ENCODE measurements at regions not wholly inside any gene's neighbourhood (a gene's known extent, or its start where the extent isn't known, plus 50 kb on each side); places are given as distances from the start of the nearest gene placed in this dataset.

- no peaks in the 10 kb centered on the region for H3K9me3 ChIP-seq (ENCODE audit: control insufficient read depth, low read depth, low read length)
- no peaks in the 10 kb centered on the region for H3K79me2 ChIP-seq (ENCODE audit: control insufficient read depth, insufficient read depth, low read length)
- no peak overlapping the region for H3K9ac ChIP-seq (ENCODE audit: control insufficient read depth, extremely low read depth, insufficient read depth, low read length)
- H3K27ac ChIP-seq (ENCODE audit: control insufficient read depth, insufficient read depth, low read length): no peak overlapping the region
- no peak overlapping the region for H3K4me3 ChIP-seq (ENCODE audit: control insufficient read depth in 2 of 3, extremely low read depth in 1 of 3, insufficient read depth in 2 of 3, low read depth in 1 of 3, low read length in 3 of 3)
- DNase-seq (ENCODE audit: low read depth, low spot score) (no peak), FAIRE-seq (no peak)
- H2AFZ ChIP-seq (ENCODE audit: control insufficient read depth, low read length): no peak overlapping the region
- no peak for TF ChIP-seq EZH2 (IDR thresholded peaks at IDR 0.05; ENCODE audit: low read length)
- TF ChIP-seq, protein P1, sequence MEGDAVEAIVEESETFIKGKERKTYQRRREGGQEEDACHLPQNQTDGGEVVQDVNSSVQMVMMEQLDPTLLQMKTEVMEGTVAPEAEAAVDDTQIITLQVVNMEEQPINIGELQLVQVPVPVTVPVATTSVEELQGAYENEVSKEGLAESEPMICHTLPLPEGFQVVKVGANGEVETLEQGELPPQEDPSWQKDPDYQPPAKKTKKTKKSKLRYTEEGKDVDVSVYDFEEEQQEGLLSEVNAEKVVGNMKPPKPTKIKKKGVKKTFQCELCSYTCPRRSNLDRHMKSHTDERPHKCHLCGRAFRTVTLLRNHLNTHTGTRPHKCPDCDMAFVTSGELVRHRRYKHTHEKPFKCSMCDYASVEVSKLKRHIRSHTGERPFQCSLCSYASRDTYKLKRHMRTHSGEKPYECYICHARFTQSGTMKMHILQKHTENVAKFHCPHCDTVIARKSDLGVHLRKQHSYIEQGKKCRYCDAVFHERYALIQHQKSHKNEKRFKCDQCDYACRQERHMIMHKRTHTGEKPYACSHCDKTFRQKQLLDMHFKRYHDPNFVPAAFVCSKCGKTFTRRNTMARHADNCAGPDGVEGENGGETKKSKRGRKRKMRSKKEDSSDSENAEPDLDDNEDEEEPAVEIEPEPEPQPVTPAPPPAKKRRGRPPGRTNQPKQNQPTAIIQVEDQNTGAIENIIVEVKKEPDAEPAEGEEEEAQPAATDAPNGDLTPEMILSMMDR (optimal IDR thresholded peaks at IDR 0.05 in 1 of 3, IDR thresholded peaks at IDR 0.05 in 1 of 3, conservative IDR thresholded peaks at IDR 0.05 in 1 of 3; ENCODE audit: extremely low read depth in 1 of 3, insufficient read depth in 2 of 3, low read length in 3 of 3): no peak
- no peaks in the 10 kb centered on the region for H3K36me3 ChIP-seq (ENCODE audit: control insufficient read depth in 2 of 2, extremely low read depth in 1 of 2, insufficient read depth in 2 of 2, low read length in 2 of 2)
- H3K4me1 ChIP-seq (ENCODE audit: control insufficient read depth, extremely low read depth, insufficient read depth, low read length): no peaks in the 10 kb centered on the region
- no peaks in the 10 kb centered on the region for H4K20me1 ChIP-seq (ENCODE audit: control insufficient read depth, extremely low read depth, insufficient read depth, low read length)
- peaks cover 9% of the 10 kb centered on the region for H3K27me3 ChIP-seq (ENCODE audit: control insufficient read depth, extremely low read depth, insufficient read depth, low read length)
- H3K4me2 ChIP-seq (ENCODE audit: control insufficient read depth, extremely low read depth, insufficient read depth, low read depth, low read length): no peak overlapping the region
- no peaks in the 10 kb centered on the region for H3K9me1 ChIP-seq (ENCODE audit: control insufficient read depth, extremely low read depth, insufficient read depth, low read length)
- dilution Hi-C loops (cut with MboI; ENCODE audit: extremely low pct_ligation_motif_present, low sequenced_read_pairs): no loop called here
These were observed 52.4 kb upstream of the SPATA13 start for GRCh38 chr13:24107955-24108614.

GRCh38 chr13:24108615-24108965, 51.9 kb upstream of the SPATA13 start:
- FAIRE-seq (no peak), DNase-seq (ENCODE audit: low read depth, low spot score) (no peak)
- TF ChIP-seq, protein P1 (optimal IDR thresholded peaks at IDR 0.05 in 1 of 3, IDR thresholded peaks at IDR 0.05 in 1 of 3, conservative IDR thresholded peaks at IDR 0.05 in 1 of 3; ENCODE audit: extremely low read depth in 1 of 3, insufficient read depth in 2 of 3, low read length in 3 of 3): no peak
- no peak for TF ChIP-seq EZH2 (IDR thresholded peaks at IDR 0.05; ENCODE audit: low read length)
- Histone ChIP-seq H3K27ac (ENCODE audit: control insufficient read depth, insufficient read depth, low read length) (no peak overlapping the region), H3K79me2 (ENCODE audit: control insufficient read depth, insufficient read depth, low read length) (no peaks in the 10 kb centered on the region), H3K36me3 (ENCODE audit: control insufficient read depth in 2 of 2, extremely low read depth in 1 of 2, insufficient read depth in 2 of 2, low read length in 2 of 2) (no peaks in the 10 kb centered on the region), H3K4me2 (ENCODE audit: control insufficient read depth, extremely low read depth, insufficient read depth, low read depth, low read length) (no peak overlapping the region), H3K9ac (ENCODE audit: control insufficient read depth, extremely low read depth, insufficient read depth, low read length) (no peak overlapping the region), H3K4me3 (ENCODE audit: control insufficient read depth in 2 of 3, extremely low read depth in 1 of 3, insufficient read depth in 2 of 3, low read depth in 1 of 3, low read length in 3 of 3) (no peak overlapping the region), H3K9me1 (ENCODE audit: control insufficient read depth, extremely low read depth, insufficient read depth, low read length) (no peaks in the 10 kb centered on the region), H3K27me3 (ENCODE audit: control insufficient read depth, extremely low read depth, insufficient read depth, low read length) (peaks cover 9% of the 10 kb centered on the region), H3K9me3 (ENCODE audit: control insufficient read depth, low read depth, low read length) (no peaks in the 10 kb centered on the region), H4K20me1 (ENCODE audit: control insufficient read depth, extremely low read depth, insufficient read depth, low read length) (no peaks in the 10 kb centered on the region), H2AFZ (ENCODE audit: control insufficient read depth, low read length) (no peak overlapping the region), H3K4me1 (ENCODE audit: control insufficient read depth, extremely low read depth, insufficient read depth, low read length) (no peaks in the 10 kb centered on the region)
- dilution Hi-C loops (cut with MboI; ENCODE audit: extremely low pct_ligation_motif_present, low sequenced_read_pairs): no loop called here
